T-helper 2 cell (primary cell): ENCODE measurements at regions not wholly inside any gene's neighbourhood (a gene's known extent, or its start where the extent isn't known, plus 50 kb on each side); places are given as distances from the start of the nearest gene placed in this dataset.
A peak's percentile ranks its signal among the peaks of the same experiment; 100 is the strongest.

Source experiments
- DNase-seq, 5 experiments: peaks; one replicate each; pipeline versions ENCODE4 v3.0.0 to v3.0.0-alpha.2; 2012 to 2022

GRCh38 chrX:42946544-42947194 lies 168.7 kb upstream of the PPP1R2C start:
- DNase-seq: peak in 2 of 5 experiments; percentile 10 to 29

- peak in 2 of 5 experiments; percentile 4 to 62 for DNase-seq
Measured at GRCh38 chrX:42948723-42949657, 171.0 kb upstream of the PPP1R2C start.

GRCh38 chrX:42951747-42952146 lies 173.8 kb upstream of the PPP1R2C start:
- no peak for DNase-seq

DNA sequence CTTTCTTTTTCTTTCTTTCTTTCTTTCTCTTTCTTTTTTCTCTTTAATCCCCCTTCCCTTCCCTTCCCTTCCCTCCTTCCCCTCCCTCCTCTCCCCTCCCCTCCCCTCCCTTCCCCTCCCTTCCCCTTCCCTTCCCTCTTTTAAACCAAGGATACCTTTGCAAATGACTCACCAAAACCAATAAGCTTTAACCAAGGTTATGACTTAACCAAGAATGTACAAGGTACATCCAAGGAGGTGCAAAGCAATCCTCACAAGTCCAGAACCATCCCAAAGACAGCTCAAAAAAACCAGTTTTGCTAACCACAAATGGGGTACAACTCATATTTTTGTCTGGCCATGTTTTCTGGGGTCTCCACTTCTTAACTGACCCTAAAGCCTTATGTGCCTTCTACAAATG lies 174.7 kb upstream of the PPP1R2C start:
- DNase-seq: no peak

DNA sequence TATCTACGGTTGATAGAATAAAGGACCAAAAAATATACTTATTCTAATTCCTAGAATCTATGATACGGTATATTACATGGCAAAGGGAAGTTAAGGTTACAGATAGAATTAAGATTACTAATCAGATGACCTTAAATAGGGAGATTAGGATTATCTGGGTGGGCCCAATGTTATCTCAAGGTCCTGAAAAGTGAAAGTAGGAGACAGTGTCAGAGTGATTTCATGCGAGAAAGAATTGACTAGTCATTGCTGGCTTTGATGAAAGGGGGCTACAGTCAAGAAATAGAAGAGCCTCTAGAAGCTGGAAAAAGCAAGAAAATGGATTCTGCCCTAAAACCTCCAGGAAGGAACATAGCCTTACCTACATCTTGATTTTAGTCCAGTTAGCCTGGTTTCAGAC lies 176.9 kb upstream of the PPP1R2C start:
- DNase-seq: no peak

DNA sequence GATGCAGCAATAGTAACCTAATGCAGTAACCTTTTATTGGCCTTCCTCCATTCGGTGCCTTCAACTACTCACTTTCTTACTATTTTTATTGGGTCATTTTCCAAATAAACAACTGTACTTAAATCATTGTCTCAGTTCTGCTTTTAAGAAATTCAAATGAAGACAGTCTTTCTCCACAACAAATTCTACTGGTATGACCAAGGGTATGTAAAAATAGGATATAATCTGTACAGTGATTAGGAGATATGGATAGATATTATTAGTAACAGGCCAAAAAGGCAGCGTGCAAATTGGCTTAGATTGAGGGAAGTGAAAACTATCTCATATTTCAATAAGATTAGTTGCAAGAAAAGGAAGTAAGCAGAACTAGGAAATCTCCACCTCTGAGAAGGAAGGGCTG lies 177.4 kb upstream of the PPP1R2C start:
- no peak for DNase-seq

DNA sequence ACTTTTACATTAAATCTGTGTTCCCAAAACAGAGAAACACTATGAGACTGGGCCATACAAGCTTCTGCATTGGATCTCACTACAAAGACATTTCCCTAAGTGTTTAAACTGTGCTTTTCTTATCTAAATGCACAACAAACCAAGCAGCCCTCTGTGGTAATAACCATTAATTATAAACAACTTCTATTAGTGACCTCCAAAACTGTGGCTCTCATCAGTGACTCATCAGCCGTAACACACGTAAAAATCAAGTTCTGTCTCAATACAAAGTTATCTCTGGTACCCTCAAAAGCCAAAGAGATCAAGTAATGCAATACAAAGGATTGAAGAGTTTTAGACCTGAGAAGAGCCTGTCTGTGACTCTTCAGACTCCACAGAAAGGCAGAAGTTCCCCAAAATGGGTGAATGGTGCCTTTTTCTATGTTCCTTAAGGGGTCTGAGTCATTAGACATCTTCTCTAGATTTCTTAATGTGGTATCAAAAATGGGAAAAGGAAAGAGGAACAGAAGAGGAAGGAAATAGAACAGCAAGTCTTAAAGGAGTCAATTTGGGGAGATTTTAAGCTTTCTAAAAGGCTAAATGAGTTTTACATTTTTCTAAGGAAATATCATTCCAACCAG lies 189.8 kb upstream of the PPP1R2C start:
- DNase-seq: no peak

DNA sequence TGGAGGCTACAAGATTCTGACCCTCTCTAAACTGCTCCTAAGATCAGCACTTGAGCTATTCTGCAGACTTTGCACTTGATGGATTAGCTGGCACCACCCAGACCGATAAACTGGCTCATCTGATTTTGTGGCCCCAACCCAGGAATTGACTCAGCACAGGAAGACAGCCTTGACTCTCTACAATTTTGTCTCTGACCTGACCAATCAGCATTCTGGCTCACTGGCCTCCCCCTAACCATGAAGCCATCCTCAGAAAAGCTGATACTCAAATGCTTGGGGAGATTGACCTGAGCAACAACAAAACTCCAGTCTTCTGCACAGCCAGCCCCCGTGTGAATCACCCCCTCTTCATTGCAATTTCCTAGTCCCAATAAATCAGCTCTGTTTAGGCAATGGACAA lies 195.4 kb upstream of the PPP1R2C start:
- peak in 1 of 5 experiments; percentile 41 for DNase-seq

DNA sequence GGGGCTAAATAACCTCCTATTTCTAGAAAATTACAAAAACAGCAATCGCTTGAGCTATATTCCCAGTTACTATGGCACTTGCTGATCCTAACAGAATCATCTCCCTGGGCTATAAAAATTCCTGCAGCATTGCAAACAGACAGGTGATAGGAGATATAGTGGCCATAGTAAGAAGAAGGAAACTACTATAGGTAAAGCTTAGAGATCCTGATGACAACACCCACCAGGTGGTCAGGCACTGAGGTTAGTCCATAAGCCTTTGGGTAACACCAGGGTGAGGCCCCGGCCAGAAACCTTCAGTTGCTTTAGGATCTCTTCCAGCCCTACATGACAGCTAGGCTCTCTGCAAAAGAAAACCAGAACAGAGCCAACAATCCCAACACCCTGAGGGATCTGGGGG lies 197.9 kb upstream of the PPP1R2C start:
- DNase-seq: no peak

- peak in 1 of 5 experiments; percentile 53 for DNase-seq
Measured at GRCh38 chrX:42976746-42977366, 198.9 kb upstream of the PPP1R2C start.

GRCh38 chrX:42978655-42979379 lies 200.9 kb upstream of the PPP1R2C start:
- DNase-seq: no peak

DNA sequence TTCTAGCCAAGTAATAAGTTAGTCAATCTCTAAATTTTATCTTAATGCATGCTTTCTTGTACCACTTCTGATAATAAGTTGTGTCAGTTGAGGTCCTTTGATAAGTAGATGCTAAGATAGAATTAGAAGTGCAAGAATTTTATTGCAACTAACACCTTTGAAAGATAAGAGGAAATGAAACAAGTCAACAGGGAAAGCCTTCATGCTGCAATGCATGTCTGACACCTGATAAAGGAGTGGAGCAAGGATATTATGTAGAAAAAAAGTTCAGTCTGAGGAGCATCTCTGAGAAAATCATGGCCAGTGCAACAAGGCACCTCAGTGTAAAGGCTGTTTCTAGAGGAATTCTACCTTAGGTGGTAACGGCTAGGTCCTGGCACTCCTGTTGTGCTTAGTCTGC lies 210.7 kb upstream of the PPP1R2C start:
- DNase-seq: no peak

DNA sequence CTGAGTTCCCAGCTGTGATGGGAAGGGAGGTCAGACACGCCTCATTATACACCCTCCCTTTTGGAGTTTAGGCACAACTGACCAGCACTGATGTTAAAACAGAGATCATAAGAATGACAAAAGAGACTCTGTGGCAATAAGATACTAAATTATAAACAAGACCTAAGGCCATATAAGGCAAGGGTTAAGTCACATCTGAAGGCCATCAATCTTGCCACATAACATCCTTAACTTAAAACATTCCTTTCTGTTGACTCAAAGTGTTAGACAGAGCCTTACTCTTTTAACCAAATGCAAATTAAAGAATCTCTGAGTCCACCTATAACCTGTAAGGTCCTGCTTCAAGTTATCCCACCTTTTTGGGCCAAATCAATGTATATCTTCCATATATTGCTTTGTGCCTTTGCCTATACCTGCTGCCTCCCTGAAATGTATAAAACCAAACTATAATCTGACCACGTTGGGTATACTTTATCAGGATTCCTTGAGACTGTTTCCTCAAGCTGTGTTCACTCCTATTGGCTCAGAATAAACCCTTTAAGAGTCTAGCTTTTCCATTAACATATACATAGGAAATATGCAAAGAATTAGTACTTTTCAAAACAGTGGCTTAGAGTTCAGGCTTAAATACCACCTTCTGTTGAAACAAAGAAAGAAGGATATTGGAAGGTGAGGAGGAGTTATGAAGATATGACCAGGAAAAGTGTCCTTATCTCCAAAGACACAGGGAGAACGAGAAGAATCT lies 214.4 kb upstream of the PPP1R2C start:
- DNase-seq: no peak

GRCh38 chrX:42996861-42997260 lies 218.9 kb upstream of the PPP1R2C start:
- DNase-seq: no peak

DNA sequence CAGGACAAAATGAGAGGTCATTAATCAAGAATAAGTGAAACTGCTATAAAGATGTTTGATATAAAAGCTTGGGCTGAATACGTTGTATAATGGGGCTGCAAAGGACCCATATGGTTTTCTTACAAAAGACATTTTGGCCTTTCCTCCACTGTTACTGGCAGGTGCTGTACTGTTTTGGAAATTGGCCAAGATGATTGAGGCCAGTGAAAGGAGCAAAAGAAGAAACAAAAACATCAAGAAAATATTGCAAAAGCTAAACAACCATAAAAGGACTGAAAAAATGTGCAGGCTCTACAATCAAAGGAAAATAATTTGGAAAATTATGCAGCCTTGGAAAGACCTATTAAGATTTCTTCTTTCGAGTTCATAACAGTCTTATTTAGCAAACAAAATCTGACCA lies 222.2 kb upstream of the PPP1R2C start:
- DNase-seq: no peak

GRCh38 chrX:43002526-43003203 lies 224.7 kb upstream of the PPP1R2C start:
- no peak for DNase-seq

- DNase-seq: no peak
Measured at GRCh38 chrX:43003204-43003565, 225.2 kb upstream of the PPP1R2C start.

GRCh38 chrX:43003939-43004338 lies 226.0 kb upstream of the PPP1R2C start:
- DNase-seq: no peak

DNA sequence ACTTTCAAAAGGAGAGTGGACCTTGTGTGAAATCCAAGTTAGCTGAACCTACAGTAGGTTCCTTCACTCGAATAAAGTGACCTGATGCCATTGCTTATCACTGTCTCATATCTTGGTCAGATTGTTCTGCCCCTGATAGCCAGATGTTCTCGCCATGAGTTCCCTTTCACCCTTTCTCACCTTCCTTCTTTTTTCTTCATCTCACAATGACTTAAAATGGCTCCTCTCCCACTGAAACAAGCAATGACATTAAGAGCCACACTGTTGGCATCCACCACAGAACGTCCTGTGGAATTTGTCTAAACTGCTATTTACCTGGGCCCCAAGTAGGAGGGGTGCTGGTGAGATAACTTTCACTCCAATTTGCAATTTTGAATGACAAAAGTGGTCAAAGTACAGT lies 227.6 kb upstream of the PPP1R2C start:
- no peak for DNase-seq

GRCh38 chrX:43008356-43008755 lies 230.4 kb upstream of the PPP1R2C start:
- DNase-seq: no peak

- no peak for DNase-seq
Measured at GRCh38 chrX:43016021-43016420, 238.1 kb upstream of the PPP1R2C start.
